HFFc6 (cell line): ENCODE measurements at regions not wholly inside any gene's neighbourhood (a gene's known extent, or its start where the extent isn't known, plus 50 kb on each side); places are given as distances from the start of the nearest gene placed in this dataset.

Experiments used
- DNase-seq: peaks from one replicate; pipeline ENCODE4 v3.0.0-alpha.2; 2018
- H3K27ac Mint-ChIP-seq: 2 replicates; pipeline ENCODE4 v1.8.0; 2020; ENCODE audit warnings: mild to moderate bottlenecking, mixed read lengths
- H3K27me3 Mint-ChIP-seq: 2 replicates; pipeline ENCODE4 v1.8.0; 2021; ENCODE audit warnings: mild to moderate bottlenecking, moderate library complexity, mixed read lengths; ENCODE audit not compliant: insufficient read depth
- H3K36me3 Mint-ChIP-seq: 2 replicates; pipeline ENCODE4 v1.8.0; 2021; ENCODE audit warnings: low read depth, mixed read lengths
- H3K4me1 Mint-ChIP-seq: 2 replicates; pipeline ENCODE4 v1.8.0; 2020; ENCODE audit warnings: low read depth, mixed read lengths
- H3K4me3 Mint-ChIP-seq: 2 replicates; pipeline ENCODE4 v1.8.0; 2020; ENCODE audit warnings: mild to moderate bottlenecking, moderate library complexity, mixed read lengths
- H3K9me3 Mint-ChIP-seq: 2 replicates; pipeline ENCODE4 v1.8.0; 2020; ENCODE audit warnings: mild to moderate bottlenecking, mixed read lengths
- TF ChIP-seq, protein P1 (sequence below): fragments of 200-600 bp; sonication (generic); IDR thresholded peaks from 2 replicates; pipeline ENCODE4 v1.5.0; 2021; ENCODE audit warnings: antibody characterized with exemption, mild to moderate bottlenecking

GRCh38 chr2:238975408-238975807, 127.5 kb downstream of the TWIST2 start:
- Mint-ChIP-seq H3K27me3 (no peaks in the 10 kb centered on the region; the same call in 1 of the 2 replicates), H3K9me3 (peaks cover 8% of the 10 kb centered on the region), H3K4me3 (no peak overlapping the region), H3K36me3 (peaks cover 7% of the 10 kb centered on the region), H3K4me1 (peaks cover 60% of the 10 kb centered on the region), H3K27ac (no peak overlapping the region)
- no peak for DNase-seq
- TF ChIP-seq, protein P1, sequence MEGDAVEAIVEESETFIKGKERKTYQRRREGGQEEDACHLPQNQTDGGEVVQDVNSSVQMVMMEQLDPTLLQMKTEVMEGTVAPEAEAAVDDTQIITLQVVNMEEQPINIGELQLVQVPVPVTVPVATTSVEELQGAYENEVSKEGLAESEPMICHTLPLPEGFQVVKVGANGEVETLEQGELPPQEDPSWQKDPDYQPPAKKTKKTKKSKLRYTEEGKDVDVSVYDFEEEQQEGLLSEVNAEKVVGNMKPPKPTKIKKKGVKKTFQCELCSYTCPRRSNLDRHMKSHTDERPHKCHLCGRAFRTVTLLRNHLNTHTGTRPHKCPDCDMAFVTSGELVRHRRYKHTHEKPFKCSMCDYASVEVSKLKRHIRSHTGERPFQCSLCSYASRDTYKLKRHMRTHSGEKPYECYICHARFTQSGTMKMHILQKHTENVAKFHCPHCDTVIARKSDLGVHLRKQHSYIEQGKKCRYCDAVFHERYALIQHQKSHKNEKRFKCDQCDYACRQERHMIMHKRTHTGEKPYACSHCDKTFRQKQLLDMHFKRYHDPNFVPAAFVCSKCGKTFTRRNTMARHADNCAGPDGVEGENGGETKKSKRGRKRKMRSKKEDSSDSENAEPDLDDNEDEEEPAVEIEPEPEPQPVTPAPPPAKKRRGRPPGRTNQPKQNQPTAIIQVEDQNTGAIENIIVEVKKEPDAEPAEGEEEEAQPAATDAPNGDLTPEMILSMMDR = no peak

- Mint-ChIP-seq H3K27me3 (no peaks in the 10 kb centered on the region), H3K27ac (no peak overlapping the region), H3K4me1 (peaks cover 36% of the 10 kb centered on the region), H3K9me3 (peaks cover 8% of the 10 kb centered on the region), H3K4me3 (no peak overlapping the region), H3K36me3 (peaks cover 7% of the 10 kb centered on the region)
- no peak for DNase-seq
- TF ChIP-seq, protein P1 = no peak
These were observed 130.6 kb downstream of the TWIST2 start for GRCh38 chr2:238978497-238978896.

GRCh38 chr2:238979636-238980035, 131.8 kb downstream of the TWIST2 start:
- Mint-ChIP-seq H3K27ac (no peak overlapping the region), H3K9me3 (peaks cover 8% of the 10 kb centered on the region), H3K4me3 (no peak overlapping the region), H3K27me3 (no peaks in the 10 kb centered on the region), H3K36me3 (peaks cover 7% of the 10 kb centered on the region), H3K4me1 (peaks cover 24% of the 10 kb centered on the region)
- TF ChIP-seq, protein P1 = no peak
- no peak for DNase-seq

DNA sequence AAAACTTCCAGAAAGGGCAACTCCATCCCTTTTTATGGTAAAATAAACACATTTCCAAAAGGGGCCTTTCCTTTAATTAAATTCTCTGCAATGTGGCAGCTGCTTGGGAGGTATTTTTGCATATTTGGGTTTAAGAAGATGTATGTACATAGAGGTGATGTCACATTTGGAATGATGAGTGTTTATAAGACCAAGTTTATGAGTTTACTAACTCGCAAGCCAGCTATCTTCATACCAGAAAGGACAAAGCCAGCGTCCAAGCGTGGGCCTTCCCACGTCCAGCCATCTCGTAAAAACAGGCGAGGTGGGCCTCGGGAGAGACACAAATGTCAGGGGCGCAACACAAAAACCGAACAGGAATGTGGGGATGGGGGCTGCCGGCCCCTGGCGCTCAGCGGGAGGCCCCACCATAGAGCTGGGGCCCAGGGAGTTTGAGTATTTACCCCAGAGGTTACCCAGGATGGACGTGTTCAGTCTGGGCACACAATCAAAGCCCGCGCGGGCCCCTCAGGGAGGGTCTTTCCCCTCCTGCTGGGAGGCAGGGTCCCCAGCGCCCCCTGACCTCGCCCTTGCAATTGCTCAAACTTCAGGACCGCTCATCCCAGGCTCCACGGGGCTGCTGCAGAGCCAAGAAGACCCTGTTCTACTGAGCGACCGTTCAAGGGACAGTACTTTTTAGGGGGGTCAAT, 137.3 kb downstream of the TWIST2 start:
- Mint-ChIP-seq H3K27me3 (peaks cover 3% of the 10 kb centered on the region; the same call in 1 of the 2 replicates), H3K27ac (no peak overlapping the region), H3K4me1 (no peaks in the 10 kb centered on the region), H3K4me3 (no peak overlapping the region), H3K36me3 (no peaks in the 10 kb centered on the region; the same call in 1 of the 2 replicates), H3K9me3 (no peaks in the 10 kb centered on the region)
- TF ChIP-seq, protein P1 = no peak
- no peak for DNase-seq

GRCh38 chr2:238985931-238986446, 138.1 kb downstream of the TWIST2 start:
- peaks cover 3% of the 10 kb centered on the region for H3K27me3 Mint-ChIP-seq
- H3K9me3 Mint-ChIP-seq = no peaks in the 10 kb centered on the region
- no peak for DNase-seq
- TF ChIP-seq, protein P1 = no peak
- H3K4me3 Mint-ChIP-seq = no peak overlapping the region
- H3K4me1 Mint-ChIP-seq = no peaks in the 10 kb centered on the region
- H3K36me3 Mint-ChIP-seq = no peaks in the 10 kb centered on the region; the same call in 1 of the 2 replicates
- no peak overlapping the region for H3K27ac Mint-ChIP-seq
